ENCODE measurements at regions not wholly inside any gene's neighbourhood (a gene's known extent, or its start where the extent isn't known, plus 50 kb on each side); places are given as distances from the start of the nearest gene placed in this dataset.

- TF ChIP-seq CTCF (IDR thresholded peaks at IDR 0.05) (no peak), ZFX (IDR thresholded peaks at IDR 0.05; ENCODE audit: borderline replicate concordance) (no peak)
Observed at GRCh38 chr10:52955337-52955736, 182.8 kb upstream of the MBL2 start.

All from 22Rv1 (cell line).